ENCODE measurements at regions not wholly inside any gene's neighbourhood (a gene's known extent, or its start where the extent isn't known, plus 50 kb on each side); places are given as distances from the start of the nearest gene placed in this dataset.
"Not testable (repeated sequence)": the region's sequence is repeated elsewhere in the genome, so short reads cannot be mapped to it uniquely, and the experiment has no call there.

GRCh38 chr5:117394506-117395157 is 820.0 kb upstream of the SEMA6A start:
- in situ Hi-C loops (cut with MboI; ENCODE audit: low sequenced_read_pairs) = no loop called here

DNA sequence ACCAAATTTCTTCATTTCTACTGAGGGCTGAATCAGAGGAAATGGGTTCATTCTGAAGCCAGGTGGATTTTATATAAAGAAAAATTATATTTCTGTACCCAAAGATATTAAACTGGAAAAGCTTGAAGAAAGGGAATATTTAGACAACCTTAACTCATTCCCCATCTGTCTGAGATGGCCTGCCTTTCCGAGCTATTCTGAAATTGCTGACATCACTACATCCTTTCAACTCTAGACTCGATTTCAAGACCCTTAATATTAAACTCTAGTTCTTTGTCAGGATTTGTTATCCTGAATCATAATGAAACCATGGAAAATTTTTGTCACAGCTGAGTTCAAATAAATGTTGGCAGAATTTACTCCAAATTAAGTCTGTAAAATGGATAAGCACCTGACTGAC is 818.5 kb upstream of the SEMA6A start:
- in situ Hi-C loops (cut with MboI; ENCODE audit: low sequenced_read_pairs) = no loop called here

- in situ Hi-C loops (cut with MboI; ENCODE audit: low sequenced_read_pairs) = no loop called here
These were observed 805.7 kb upstream of the SEMA6A start for GRCh38 chr5:117380316-117380715.

DNA sequence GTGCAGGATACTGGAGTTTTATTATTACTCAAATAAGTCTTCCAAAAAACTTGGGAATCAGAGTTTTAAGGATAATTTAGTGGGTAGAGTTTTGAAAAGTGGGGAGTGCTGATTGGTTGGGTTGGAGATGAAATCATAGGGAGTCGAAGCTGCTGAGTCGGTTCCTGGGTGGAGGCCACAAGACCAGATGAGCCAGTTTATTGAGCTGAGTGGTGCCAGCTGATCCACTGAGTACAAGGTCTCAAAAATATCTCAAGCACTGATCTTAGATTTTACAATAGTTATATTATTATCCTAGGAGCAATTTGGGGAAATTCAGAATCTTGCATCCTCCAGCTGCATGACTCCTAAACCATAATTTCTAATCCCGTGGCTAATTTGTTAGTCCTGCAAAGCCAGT is 804.9 kb upstream of the SEMA6A start:
- in situ Hi-C loops (cut with MboI; ENCODE audit: low sequenced_read_pairs) = no loop called here

GRCh38 chr5:117376748-117377147 is 802.1 kb upstream of the SEMA6A start:
- in situ Hi-C loops (cut with MboI; ENCODE audit: low sequenced_read_pairs) = no loop called here

DNA sequence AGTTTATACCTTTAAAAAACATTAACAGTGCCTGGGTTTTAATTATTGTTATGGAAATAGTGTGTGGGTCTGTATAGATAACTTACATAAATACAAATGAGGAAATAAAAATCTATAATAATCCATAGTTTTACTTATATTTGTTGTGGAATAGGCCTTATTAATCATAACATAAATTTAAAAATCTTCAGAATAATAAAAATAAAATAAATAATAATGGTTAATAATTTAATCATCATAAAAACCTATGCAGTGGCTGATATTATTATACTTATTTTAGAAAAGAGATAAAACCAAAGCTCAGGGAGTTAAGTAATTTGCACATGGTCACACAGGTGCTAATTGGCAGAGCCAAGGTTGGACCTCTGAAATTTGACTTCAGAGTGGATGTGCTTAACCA is 785.3 kb upstream of the SEMA6A start:
- in situ Hi-C loops (cut with MboI; ENCODE audit: low sequenced_read_pairs) = no loop called here

- in situ Hi-C loops (cut with MboI; ENCODE audit: low sequenced_read_pairs) = no loop called here
These were observed 783.3 kb upstream of the SEMA6A start for GRCh38 chr5:117357886-117358285.

- in situ Hi-C loops (cut with MboI; ENCODE audit: low sequenced_read_pairs) = no loop called here
These were observed 772.7 kb upstream of the SEMA6A start for GRCh38 chr5:117347280-117347679.

DNA sequence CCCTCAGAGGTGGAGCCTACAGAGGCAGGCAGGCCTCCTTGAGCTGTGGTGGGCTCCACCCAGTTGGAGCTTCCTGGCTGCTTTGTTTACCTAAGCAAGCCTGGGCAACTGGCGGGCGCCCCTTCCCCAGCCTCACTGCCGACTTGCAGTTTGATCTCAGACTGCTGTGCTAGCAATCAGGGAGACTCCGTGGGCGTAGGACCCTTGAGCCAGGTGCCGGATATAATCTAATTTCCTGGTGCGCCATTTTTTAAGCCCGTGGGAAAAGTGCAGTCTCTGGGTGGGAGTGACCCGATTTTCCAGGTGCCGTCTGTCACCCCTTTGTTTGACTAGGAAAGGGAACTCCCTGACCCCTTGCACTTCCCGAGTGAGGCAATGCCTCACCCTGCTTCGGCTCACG is 769.1 kb upstream of the SEMA6A start:
- in situ Hi-C loops (cut with MboI; ENCODE audit: low sequenced_read_pairs) = not testable (repeated sequence)

DNA sequence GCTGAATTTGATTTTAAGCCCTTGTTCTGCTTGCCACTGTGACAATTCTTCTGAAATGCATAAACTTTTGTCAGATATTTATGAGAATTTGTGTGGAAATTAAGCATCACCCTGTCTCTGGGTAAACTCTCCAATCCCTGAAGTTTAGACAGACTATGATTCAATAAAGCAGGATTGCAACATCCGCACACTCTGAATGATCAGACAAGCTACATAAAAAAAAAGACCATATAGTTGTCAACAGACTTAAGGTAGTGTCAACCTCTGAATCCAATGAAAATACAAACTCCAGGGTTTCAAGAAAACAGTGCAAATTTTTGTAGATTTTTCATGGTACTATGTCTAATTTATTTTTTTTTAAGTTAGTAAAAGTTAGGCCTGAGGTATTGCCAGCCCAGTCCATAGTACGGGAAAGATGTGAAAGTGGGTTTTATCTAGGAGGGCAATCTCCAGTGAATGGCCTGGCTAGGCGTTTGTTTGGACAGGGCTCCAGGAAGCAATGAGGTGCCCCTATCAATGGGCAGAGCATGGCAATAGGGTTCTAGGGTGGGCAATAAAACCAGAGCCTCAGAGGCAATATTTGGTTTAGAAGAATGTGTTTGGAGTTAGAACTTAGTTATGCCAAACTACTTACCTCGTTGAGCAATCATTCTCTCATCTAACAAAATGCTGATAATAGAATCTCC is 762.6 kb upstream of the SEMA6A start:
- in situ Hi-C loops (cut with MboI; ENCODE audit: low sequenced_read_pairs) = no loop called here

DNA sequence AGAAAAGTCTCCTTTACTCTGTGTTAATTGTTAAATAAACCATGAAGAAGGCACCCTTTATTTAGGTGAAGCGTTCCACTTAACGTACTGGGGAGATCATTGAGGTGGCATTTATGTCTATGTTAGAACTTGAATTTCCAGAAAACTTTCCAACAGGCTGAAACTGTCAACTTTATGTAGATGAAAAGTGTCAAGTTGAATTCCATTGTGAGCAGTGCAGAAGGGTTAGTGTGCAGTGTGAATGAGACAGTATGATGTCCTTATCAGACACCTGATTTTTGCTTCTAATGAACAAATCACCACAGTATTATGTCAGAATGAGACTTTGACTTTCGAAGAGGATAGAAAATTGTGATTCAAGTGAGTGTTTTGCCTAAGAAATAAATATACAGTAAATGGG is 761.6 kb upstream of the SEMA6A start:
- in situ Hi-C loops (cut with MboI; ENCODE audit: low sequenced_read_pairs) = no loop called here

GRCh38 chr5:117333011-117333410 is 758.4 kb upstream of the SEMA6A start:
- in situ Hi-C loops (cut with MboI; ENCODE audit: low sequenced_read_pairs) = no loop called here

- in situ Hi-C loops (cut with MboI; ENCODE audit: low sequenced_read_pairs) = no loop called here
These were observed 757.7 kb upstream of the SEMA6A start for GRCh38 chr5:117332341-117332740.

- in situ Hi-C loops (cut with MboI; ENCODE audit: low sequenced_read_pairs) = no loop called here
These were observed 752.9 kb upstream of the SEMA6A start for GRCh38 chr5:117327511-117327910.

DNA sequence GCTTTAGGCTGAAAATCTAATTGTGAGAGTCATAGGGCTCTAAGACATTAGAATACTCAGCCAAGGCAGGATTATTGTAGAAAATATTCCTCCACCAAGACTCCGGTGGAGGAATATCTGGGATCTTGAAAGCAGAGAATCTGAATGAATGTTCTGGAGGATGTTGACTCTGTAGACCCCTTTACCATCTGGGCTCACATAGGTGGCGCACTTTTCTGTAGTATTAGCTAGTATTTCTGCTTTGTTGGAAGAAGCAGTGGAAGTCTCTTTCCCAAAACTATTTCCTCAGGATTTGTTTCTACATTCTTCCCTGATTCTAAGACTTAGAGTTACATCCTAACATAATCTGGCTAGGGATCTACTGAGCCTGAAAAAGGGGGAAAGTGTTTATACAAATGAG is 752.4 kb upstream of the SEMA6A start:
- in situ Hi-C loops (cut with MboI; ENCODE audit: low sequenced_read_pairs) = no loop called here

GRCh38 chr5:117318528-117318927 is 743.9 kb upstream of the SEMA6A start:
- in situ Hi-C loops (cut with MboI; ENCODE audit: low sequenced_read_pairs) = no loop called here

GRCh38 chr5:117315170-117315569 is 740.5 kb upstream of the SEMA6A start:
- in situ Hi-C loops (cut with MboI; ENCODE audit: low sequenced_read_pairs) = no loop called here

GRCh38 chr5:117304512-117305107 is 730.0 kb upstream of the SEMA6A start:
- in situ Hi-C loops (cut with MboI; ENCODE audit: low sequenced_read_pairs) = not testable (repeated sequence)

DNA sequence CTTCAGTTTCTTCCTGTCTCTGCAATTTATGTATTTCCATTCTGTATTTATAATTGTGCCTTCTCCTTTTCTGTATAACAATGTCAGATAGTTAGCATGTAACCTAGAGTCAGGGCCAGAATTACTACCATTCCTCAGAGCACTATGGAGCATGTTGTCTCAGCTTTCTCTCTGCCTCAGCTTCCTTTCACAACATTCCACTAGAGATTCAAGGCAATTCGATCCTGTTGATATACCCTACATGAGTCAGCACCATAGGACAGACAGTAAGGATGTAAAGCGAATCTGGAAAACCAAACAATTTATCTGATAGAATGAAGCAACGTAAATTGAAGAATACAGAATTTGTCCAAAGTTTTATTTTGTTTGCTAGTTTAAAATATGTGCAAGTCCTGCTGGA is 728.3 kb upstream of the SEMA6A start:
- in situ Hi-C loops (cut with MboI; ENCODE audit: low sequenced_read_pairs) = no loop called here

DNA sequence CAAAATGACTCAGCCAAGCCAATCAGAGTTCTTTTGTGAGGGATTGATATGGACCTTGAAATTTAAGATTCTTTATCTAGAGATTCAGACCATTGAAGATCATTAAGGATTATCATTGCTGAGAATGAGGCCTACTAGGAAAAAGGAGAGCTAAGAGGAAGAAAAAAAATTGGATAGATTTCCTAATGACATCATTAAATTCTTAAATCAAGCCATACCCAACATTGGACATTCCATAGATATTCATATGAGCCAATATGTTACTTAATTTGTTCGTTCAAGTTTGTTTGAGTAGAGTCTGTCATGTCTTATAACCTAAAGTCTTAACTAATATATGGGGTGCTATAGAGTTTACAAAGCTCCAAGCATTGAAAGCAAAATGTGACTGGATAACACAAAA is 727.9 kb upstream of the SEMA6A start:
- in situ Hi-C loops (cut with MboI; ENCODE audit: low sequenced_read_pairs) = no loop called here

DNA sequence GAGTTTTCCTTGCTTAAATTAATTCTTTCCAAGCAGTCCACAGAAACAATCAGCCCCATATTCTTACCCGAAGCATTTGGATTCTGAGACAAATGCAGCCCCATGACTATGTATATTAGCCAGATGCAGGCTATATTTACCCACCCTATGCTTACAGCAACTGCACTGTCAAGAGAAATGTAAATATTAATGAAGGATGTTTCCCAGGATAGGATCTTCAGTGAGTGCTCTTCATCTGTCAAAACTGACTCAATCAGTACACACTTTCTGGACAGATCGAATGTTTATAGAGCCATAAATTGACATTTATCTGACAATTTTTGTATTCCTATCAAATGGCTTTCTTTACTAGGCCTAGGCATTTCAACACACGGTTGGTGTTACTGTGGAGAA is 725.3 kb upstream of the SEMA6A start:
- in situ Hi-C loops (cut with MboI; ENCODE audit: low sequenced_read_pairs) = no loop called here

DNA sequence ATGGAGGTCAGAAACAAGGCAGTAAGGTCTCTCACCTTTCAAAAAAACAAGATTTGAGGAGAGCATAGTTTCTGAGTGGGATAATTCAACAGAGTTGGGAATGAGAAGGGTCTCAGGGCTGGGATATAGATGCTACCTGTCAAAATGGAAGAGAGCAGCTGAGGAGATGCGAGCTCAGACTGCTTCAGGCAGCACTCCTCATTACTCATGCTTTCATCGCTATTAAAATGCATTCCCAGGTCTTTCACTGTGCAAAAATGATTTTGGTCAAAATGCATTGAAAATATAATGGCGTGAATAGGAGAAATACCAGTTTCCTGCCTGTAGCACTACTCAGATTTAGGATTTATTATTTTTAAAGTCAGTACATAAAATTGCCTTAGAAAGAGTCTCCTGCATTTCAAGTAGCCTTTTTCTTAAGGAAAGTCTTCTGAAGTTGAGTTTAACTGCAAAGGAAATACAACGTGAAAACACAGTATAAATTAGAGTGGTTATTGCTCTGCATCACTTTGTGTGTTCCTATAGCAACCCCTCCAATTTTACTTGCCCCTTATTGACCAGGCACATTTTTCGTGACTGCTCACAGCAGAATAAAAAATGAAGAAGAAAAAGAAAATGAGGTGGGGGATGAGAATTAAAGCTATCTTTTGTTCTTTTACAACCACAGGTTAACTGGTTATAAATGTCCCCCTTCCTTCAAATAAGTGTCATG is 724.8 kb upstream of the SEMA6A start:
- in situ Hi-C loops (cut with MboI; ENCODE audit: low sequenced_read_pairs) = no loop called here

Measured in HL-60/S4 (cell line).